PC-3 (cell line): ENCODE measurements at regions not wholly inside any gene's neighbourhood (a gene's known extent, or its start where the extent isn't known, plus 50 kb on each side); places are given as distances from the start of the nearest gene placed in this dataset.

Experiments
- EZH2 ChIP-seq: fragments of 300-600 bp; sonication (generic); IDR thresholded peaks from one replicate; pipeline ENCODE4 v1.6.1; 2017; ENCODE audit warnings: antibody characterized with exemption, mild to moderate bottlenecking, low read length; ENCODE audit not compliant: unreplicated experiment
- TF ChIP-seq, protein P1 (sequence below): fragments of 300-600 bp; sonication (generic); conservative IDR thresholded peaks from 2 replicates; pipeline ENCODE4 v1.5.1; 2017; ENCODE audit warnings: antibody characterized with exemption, low read depth, mild to moderate bottlenecking, low read length

DNA sequence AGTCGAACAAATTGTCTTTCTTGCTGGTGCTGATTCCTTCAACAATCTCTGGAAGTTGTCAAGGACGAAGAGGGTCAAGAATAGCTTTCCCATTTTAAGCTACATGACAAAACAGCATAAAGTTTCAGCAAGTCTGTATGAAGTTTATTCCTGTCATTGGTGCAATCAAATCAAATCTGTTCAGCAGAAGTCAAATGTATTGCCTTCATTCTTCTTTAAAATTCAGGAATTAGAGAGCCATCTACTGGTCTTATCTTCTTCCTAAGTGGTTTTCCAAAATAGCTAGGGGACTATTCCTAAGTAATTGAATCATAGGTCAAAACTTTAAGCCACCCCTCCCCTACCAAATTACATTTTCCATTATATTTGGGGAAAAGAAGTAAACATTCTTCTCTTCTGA is 990.2 kb downstream of the GALC start:
- TF ChIP-seq, protein P1, sequence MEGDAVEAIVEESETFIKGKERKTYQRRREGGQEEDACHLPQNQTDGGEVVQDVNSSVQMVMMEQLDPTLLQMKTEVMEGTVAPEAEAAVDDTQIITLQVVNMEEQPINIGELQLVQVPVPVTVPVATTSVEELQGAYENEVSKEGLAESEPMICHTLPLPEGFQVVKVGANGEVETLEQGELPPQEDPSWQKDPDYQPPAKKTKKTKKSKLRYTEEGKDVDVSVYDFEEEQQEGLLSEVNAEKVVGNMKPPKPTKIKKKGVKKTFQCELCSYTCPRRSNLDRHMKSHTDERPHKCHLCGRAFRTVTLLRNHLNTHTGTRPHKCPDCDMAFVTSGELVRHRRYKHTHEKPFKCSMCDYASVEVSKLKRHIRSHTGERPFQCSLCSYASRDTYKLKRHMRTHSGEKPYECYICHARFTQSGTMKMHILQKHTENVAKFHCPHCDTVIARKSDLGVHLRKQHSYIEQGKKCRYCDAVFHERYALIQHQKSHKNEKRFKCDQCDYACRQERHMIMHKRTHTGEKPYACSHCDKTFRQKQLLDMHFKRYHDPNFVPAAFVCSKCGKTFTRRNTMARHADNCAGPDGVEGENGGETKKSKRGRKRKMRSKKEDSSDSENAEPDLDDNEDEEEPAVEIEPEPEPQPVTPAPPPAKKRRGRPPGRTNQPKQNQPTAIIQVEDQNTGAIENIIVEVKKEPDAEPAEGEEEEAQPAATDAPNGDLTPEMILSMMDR: no peak
- TF ChIP-seq EZH2: no peak
